Erythroblast (primary cell): ENCODE measurements at regions not wholly inside any gene's neighbourhood (a gene's known extent, or its start where the extent isn't known, plus 50 kb on each side); places are given as distances from the start of the nearest gene placed in this dataset.

Experiments
- GATA1 ChIP-seq: IDR thresholded peaks from 2 replicates; pipeline ENCODE4 v1.6.1; 2011; ENCODE audit warnings: low read depth, mild to moderate bottlenecking, control low read depth, low read length, moderate library complexity
- POLR2A ChIP-seq: IDR thresholded peaks from 2 replicates; pipeline ENCODE4 v1.6.1; 2011; ENCODE audit warnings: mild to moderate bottlenecking, low read length

GRCh38 chr20:59508729-59509128 is 95.6 kb upstream of the PHACTR3 start:
- TF ChIP-seq POLR2A (no peak), GATA1 (no peak)
